ENCODE measurements at regions not wholly inside any gene's neighbourhood (a gene's known extent, or its start where the extent isn't known, plus 50 kb on each side); places are given as distances from the start of the nearest gene placed in this dataset.
"Not testable (repeated sequence)": the region's sequence is repeated elsewhere in the genome, so short reads cannot be mapped to it uniquely, and the experiment has no call there.

GRCh38 chr16:86846136-86846535 lies 267.8 kb downstream of the FOXL1 start:
- no peak for DNase-seq

- no peak for DNase-seq
These were observed 270.5 kb downstream of the FOXL1 start for GRCh38 chr16:86848821-86849220.

- no peak for DNase-seq
These were observed 272.3 kb downstream of the FOXL1 start for GRCh38 chr16:86850670-86851069.

GRCh38 chr16:86852135-86852534 lies 273.8 kb downstream of the FOXL1 start:
- DNase-seq, result no peak

- no peak for DNase-seq
These were observed 275.8 kb downstream of the FOXL1 start for GRCh38 chr16:86854058-86854621.

- DNase-seq, result no peak
These were observed 276.4 kb downstream of the FOXL1 start for GRCh38 chr16:86854626-86855294.

- no peak for DNase-seq
These were observed 278.7 kb downstream of the FOXL1 start for GRCh38 chr16:86856946-86857586.

GRCh38 chr16:86857807-86858206 lies 279.5 kb downstream of the FOXL1 start:
- no peak for DNase-seq

- no peak for DNase-seq
These were observed 280.2 kb downstream of the FOXL1 start for GRCh38 chr16:86858501-86858900.

GRCh38 chr16:86861270-86861858 lies 283.0 kb downstream of the FOXL1 start:
- DNase-seq, result not testable (repeated sequence)

GRCh38 chr16:86862595-86863280 lies 284.4 kb downstream of the FOXL1 start:
- DNase-seq, result no peak

GRCh38 chr16:86863609-86864008 lies 285.3 kb downstream of the FOXL1 start:
- no peak for DNase-seq

GRCh38 chr16:86864586-86864985 lies 286.2 kb downstream of the FOXL1 start:
- no peak for DNase-seq

- no peak for DNase-seq
These were observed 287.7 kb downstream of the FOXL1 start for GRCh38 chr16:86865851-86866662.

GRCh38 chr16:86866986-86867722 lies 288.8 kb downstream of the FOXL1 start:
- no peak for DNase-seq

GRCh38 chr16:86868070-86868469 lies 289.7 kb downstream of the FOXL1 start:
- no peak for DNase-seq

GRCh38 chr16:86868786-86869185 lies 290.4 kb downstream of the FOXL1 start:
- DNase-seq, result no peak

- no peak for DNase-seq
These were observed 291.1 kb downstream of the FOXL1 start for GRCh38 chr16:86869288-86870022.

GRCh38 chr16:86870380-86870779 lies 292.0 kb downstream of the FOXL1 start:
- DNase-seq, result no peak

GRCh38 chr16:86872131-86872530 lies 293.8 kb downstream of the FOXL1 start:
- no peak for DNase-seq

GRCh38 chr16:86872833-86873232 lies 294.5 kb downstream of the FOXL1 start:
- no peak for DNase-seq
